ENCODE measurements at regions not wholly inside any gene's neighbourhood (a gene's known extent, or its start where the extent isn't known, plus 50 kb on each side); places are given as distances from the start of the nearest gene placed in this dataset.

DNA sequence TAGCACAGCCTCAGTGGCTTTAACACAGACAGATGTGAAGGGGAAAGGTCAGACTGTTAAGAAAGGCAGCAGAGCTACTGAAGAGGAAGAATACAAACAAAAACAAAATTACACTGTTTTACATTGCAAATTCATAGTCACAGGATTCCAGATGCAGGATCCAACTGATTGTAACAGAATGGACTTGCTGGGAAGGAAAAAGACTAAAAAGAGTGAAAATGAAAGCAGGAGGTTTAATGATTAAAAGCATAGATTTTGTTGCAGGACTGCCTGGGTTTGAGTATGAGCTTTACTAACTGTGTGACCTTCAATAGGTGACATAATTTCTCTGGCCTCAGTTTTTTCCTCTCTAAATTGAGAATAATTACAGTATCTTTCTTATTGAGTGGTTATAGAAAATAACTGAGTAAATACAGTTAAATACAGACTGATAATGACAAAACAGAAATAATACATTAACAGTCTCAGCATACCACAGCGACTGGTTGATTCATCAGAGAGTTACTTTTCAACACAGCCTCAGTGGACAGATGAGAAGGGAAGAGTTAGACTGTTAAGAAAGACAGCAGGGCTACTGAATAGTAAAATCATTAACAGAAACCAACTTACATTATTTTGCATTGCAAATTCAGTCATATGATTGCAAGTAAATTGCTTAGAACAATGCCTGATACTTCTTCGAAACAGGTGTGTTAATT is 704.2 kb upstream of the TENM4 start:
- no peaks in the 10 kb centered on the region for H3K79me2 ChIP-seq (ENCODE audit: insufficient read depth, low read length)
- H3K27ac ChIP-seq (ENCODE audit: insufficient read length, low read depth, low read length) = no peak overlapping the region
- H4K8ac ChIP-seq (replicated peaks; ENCODE audit: insufficient read length, low read depth, low read length) = no peak overlapping the region
- H2BK5ac ChIP-seq (ENCODE audit: insufficient read length, low read length) = no peak overlapping the region
- DNase-seq = no peak
- no peak overlapping the region for H3K4me2 ChIP-seq (ENCODE audit: insufficient read depth, insufficient read length, low read length)
- Mint-ChIP-seq H3K27me3 (ENCODE audit: low read depth) (no peaks in the 10 kb centered on the region), H3K4me1 (peaks cover 13 to 16% of the 10 kb centered on the region in 2 experiments), H3K36me3 (ENCODE audit: insufficient read depth in 1 of 3, low read depth in 3 of 3) (no peaks in the 10 kb centered on the region), H3K9me3 (no peaks in the 10 kb centered on the region), H3K4me3 (no peak overlapping the region), H3K27ac (peak overlapping the region; percentile 63 to 92 (median 65); a peak in 5 of 7 replicates)
- no peak overlapping the region for H2BK12ac ChIP-seq (ENCODE audit: insufficient read length, low read depth, low read length)
- no peaks in the 10 kb centered on the region for H4K20me1 ChIP-seq (ENCODE audit: control insufficient read depth, insufficient read depth, insufficient read length)
- H2AK5ac ChIP-seq (ENCODE audit: insufficient read length, low read length) = no peak overlapping the region
- TF ChIP-seq, protein P1, sequence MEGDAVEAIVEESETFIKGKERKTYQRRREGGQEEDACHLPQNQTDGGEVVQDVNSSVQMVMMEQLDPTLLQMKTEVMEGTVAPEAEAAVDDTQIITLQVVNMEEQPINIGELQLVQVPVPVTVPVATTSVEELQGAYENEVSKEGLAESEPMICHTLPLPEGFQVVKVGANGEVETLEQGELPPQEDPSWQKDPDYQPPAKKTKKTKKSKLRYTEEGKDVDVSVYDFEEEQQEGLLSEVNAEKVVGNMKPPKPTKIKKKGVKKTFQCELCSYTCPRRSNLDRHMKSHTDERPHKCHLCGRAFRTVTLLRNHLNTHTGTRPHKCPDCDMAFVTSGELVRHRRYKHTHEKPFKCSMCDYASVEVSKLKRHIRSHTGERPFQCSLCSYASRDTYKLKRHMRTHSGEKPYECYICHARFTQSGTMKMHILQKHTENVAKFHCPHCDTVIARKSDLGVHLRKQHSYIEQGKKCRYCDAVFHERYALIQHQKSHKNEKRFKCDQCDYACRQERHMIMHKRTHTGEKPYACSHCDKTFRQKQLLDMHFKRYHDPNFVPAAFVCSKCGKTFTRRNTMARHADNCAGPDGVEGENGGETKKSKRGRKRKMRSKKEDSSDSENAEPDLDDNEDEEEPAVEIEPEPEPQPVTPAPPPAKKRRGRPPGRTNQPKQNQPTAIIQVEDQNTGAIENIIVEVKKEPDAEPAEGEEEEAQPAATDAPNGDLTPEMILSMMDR (conservative IDR thresholded peaks at IDR 0.05) = no peak
- H2BK20ac ChIP-seq (ENCODE audit: low read depth, low read length, poor library complexity, severe bottlenecking) = no peak overlapping the region
- H3K4ac ChIP-seq (ENCODE audit: low read depth, low read length) = no peak overlapping the region
- no peak overlapping the region for H3K56ac ChIP-seq (ENCODE audit: insufficient read length, low read depth, low read length)
- H3K4me1 ChIP-seq (ENCODE audit: insufficient read depth, low read length) = no peaks in the 10 kb centered on the region
- no peak overlapping the region for H3K23ac ChIP-seq (ENCODE audit: insufficient read length, low read depth, low read length)
- H2BK120ac ChIP-seq (ENCODE audit: low read depth, low read length, poor library complexity, severe bottlenecking) = no peak overlapping the region
- no peak overlapping the region for H3K18ac ChIP-seq (ENCODE audit: insufficient read length, low read depth, low read length)
- WGBS (ENCODE audit: extremely low coverage, insufficient read length, low lambda C conversion rate) = no CpG with 5 or more reads among the region's 2 CpGs
- H4K5ac ChIP-seq (ENCODE audit: insufficient read length, low read depth, low read length) = no peak overlapping the region
- no peak overlapping the region for H3T11ph ChIP-seq (ENCODE audit: low read length)
- H4K91ac ChIP-seq (ENCODE audit: insufficient read length, low read depth, low read length) = no peak overlapping the region
- no peaks in the 10 kb centered on the region for H3K79me1 ChIP-seq (ENCODE audit: insufficient read depth, low read depth, low read length, poor library complexity, severe bottlenecking)
- no peaks in the 10 kb centered on the region for H3K9me3 ChIP-seq (ENCODE audit: control insufficient read depth, low read depth, low read length)
- H2AFZ ChIP-seq (ENCODE audit: low read length) = no peak overlapping the region
- H3K23me2 ChIP-seq (ENCODE audit: insufficient read length, low read depth, low read length, poor library complexity, severe bottlenecking) = no peaks in the 10 kb centered on the region
- no peak overlapping the region for H2BK15ac ChIP-seq (ENCODE audit: low read depth, low read length)
- no peaks in the 10 kb centered on the region for H3K27me3 ChIP-seq (ENCODE audit: insufficient read depth, low read length)
- H3K14ac ChIP-seq (ENCODE audit: insufficient read depth, low read length) = no peak overlapping the region
- no peak overlapping the region for H3K9ac ChIP-seq (ENCODE audit: extremely low read depth, insufficient read length, low read length)

Measured in H9 (cell line).